ENCODE measurements at regions not wholly inside any gene's neighbourhood (a gene's known extent, or its start where the extent isn't known, plus 50 kb on each side); places are given as distances from the start of the nearest gene placed in this dataset.
"Not testable (repeated sequence)": the region's sequence is repeated elsewhere in the genome, so short reads cannot be mapped to it uniquely, and the experiment has no call there.

GRCh38 chr16:52386694-52387093 is 160.2 kb downstream of the TOX3 start:
- DNase-seq (ENCODE audit: low read depth in 2 of 2): no peak

GRCh38 chr16:52384378-52384777 is 162.6 kb downstream of the TOX3 start:
- DNase-seq (ENCODE audit: low read depth in 2 of 2): no peak

- no peak for DNase-seq (ENCODE audit: low read depth in 2 of 2)
Measured at GRCh38 chr16:52383640-52384292, 163.2 kb downstream of the TOX3 start.

- DNase-seq (ENCODE audit: low read depth in 2 of 2): no peak
Measured at GRCh38 chr16:52383119-52383518, 163.8 kb downstream of the TOX3 start.

- no peak for DNase-seq (ENCODE audit: low read depth in 2 of 2)
Measured at GRCh38 chr16:52379551-52379950, 167.4 kb downstream of the TOX3 start.

GRCh38 chr16:52376676-52377280 is 170.2 kb downstream of the TOX3 start:
- no peak for DNase-seq (ENCODE audit: low read depth in 2 of 2)

GRCh38 chr16:52372313-52372712 is 174.6 kb downstream of the TOX3 start:
- DNase-seq (ENCODE audit: low read depth in 2 of 2): no peak

GRCh38 chr16:52368859-52369258 is 178.1 kb downstream of the TOX3 start:
- DNase-seq (ENCODE audit: low read depth in 2 of 2): no peak

- no peak for DNase-seq (ENCODE audit: low read depth in 2 of 2)
Measured at GRCh38 chr16:52367821-52368220, 179.1 kb downstream of the TOX3 start.

- no peak for DNase-seq (ENCODE audit: low read depth in 2 of 2)
Measured at GRCh38 chr16:52366983-52367382, 180.0 kb downstream of the TOX3 start.

- no peak for DNase-seq (ENCODE audit: low read depth in 2 of 2)
Measured at GRCh38 chr16:52364500-52364899, 182.4 kb downstream of the TOX3 start.

GRCh38 chr16:52363082-52363481 is 183.9 kb downstream of the TOX3 start:
- DNase-seq (ENCODE audit: low read depth in 2 of 2): no peak

GRCh38 chr16:52357711-52358110 is 189.2 kb downstream of the TOX3 start:
- DNase-seq (ENCODE audit: low read depth in 2 of 2): no peak

- no peak for DNase-seq (ENCODE audit: low read depth in 2 of 2)
Measured at GRCh38 chr16:52353249-52353648, 193.7 kb downstream of the TOX3 start.

GRCh38 chr16:52351451-52351850 is 195.5 kb downstream of the TOX3 start:
- no peak for DNase-seq (ENCODE audit: low read depth in 2 of 2)

- DNase-seq (ENCODE audit: low read depth in 2 of 2): no peak
Measured at GRCh38 chr16:52350031-52350642, 196.8 kb downstream of the TOX3 start.

- DNase-seq (ENCODE audit: low read depth in 2 of 2): no peak
Measured at GRCh38 chr16:52346709-52347108, 200.2 kb downstream of the TOX3 start.

- DNase-seq (ENCODE audit: low read depth in 2 of 2): not testable (repeated sequence)
Measured at GRCh38 chr16:52333673-52334072, 213.3 kb downstream of the TOX3 start.

GRCh38 chr16:52320930-52321439 is 226.0 kb downstream of the TOX3 start:
- DNase-seq (ENCODE audit: low read depth in 2 of 2): no peak

GRCh38 chr16:52318302-52319009 is 228.5 kb downstream of the TOX3 start:
- no peak for DNase-seq (ENCODE audit: low read depth in 2 of 2)

- DNase-seq (ENCODE audit: low read depth in 2 of 2): no peak
Measured at GRCh38 chr16:52316241-52316640, 230.7 kb downstream of the TOX3 start.

GRCh38 chr16:52312716-52313115 is 234.2 kb downstream of the TOX3 start:
- DNase-seq (ENCODE audit: low read depth in 2 of 2): no peak

Measured in activated CD8-positive, alpha-beta memory T cell treated with anti-CD3 and anti-CD28 coated beads for 4 hours (primary cell).